Endodermal cell (in vitro differentiated cells): ENCODE measurements at regions not wholly inside any gene's neighbourhood (a gene's known extent, or its start where the extent isn't known, plus 50 kb on each side); places are given as distances from the start of the nearest gene placed in this dataset.
A peak's percentile ranks its signal among the peaks of the same experiment; 100 is the strongest.

ENCODE experiments used
- DNase-seq: peaks from one replicate; pipeline ENCODE4 v3.0.0-alpha.2; 2017
- H3K27ac ChIP-seq: 2 replicates; pipeline ENCODE4 v1.5.1; 2013; ENCODE audit warnings: mild to moderate bottlenecking, low read depth, low read length, moderate library complexity
- H3K27me3 ChIP-seq: 2 replicates; pipeline ENCODE4 v1.6.1; 2013; ENCODE audit warnings: mild to moderate bottlenecking, low read length, moderate library complexity; ENCODE audit not compliant: insufficient read depth, control insufficient read depth, poor library complexity, severe bottlenecking
- H3K36me3 ChIP-seq: 2 replicates; pipeline ENCODE4 v1.7.0; 2013; ENCODE audit warnings: mild to moderate bottlenecking, low read length, moderate library complexity; ENCODE audit not compliant: control insufficient read depth, insufficient read depth
- H3K4me1 ChIP-seq: one replicate; pipeline ENCODE4 v1.7.0; 2013; ENCODE audit warnings: low read length; ENCODE audit not compliant: control insufficient read depth, insufficient read depth
- H3K4me3 ChIP-seq: 2 replicates; pipeline ENCODE4 v1.5.1; 2013; ENCODE audit warnings: mild to moderate bottlenecking, low read length, moderate library complexity
- H3K9ac ChIP-seq: 2 replicates; pipeline ENCODE4 v1.6.1; 2013; ENCODE audit warnings: mild to moderate bottlenecking, low read length, moderate library complexity; ENCODE audit not compliant: poor library complexity, severe bottlenecking; ENCODE audit errors: extremely low read depth
- H3K9me3 ChIP-seq: 2 replicates; pipeline ENCODE4 v1.6.1; 2013; ENCODE audit warnings: mild to moderate bottlenecking, low read length, moderate library complexity; ENCODE audit not compliant: control insufficient read depth
- H3K27ac Mint-ChIP-seq: 2 replicates; pipeline ENCODE4 v1.8.0; 2020; ENCODE audit warnings: mixed read lengths
- H3K27me3 Mint-ChIP-seq: 2 replicates; pipeline ENCODE4 v1.8.0; 2021; ENCODE audit warnings: mild to moderate bottlenecking, mixed read lengths; ENCODE audit not compliant: insufficient read depth
- H3K36me3 Mint-ChIP-seq: 2 replicates; pipeline ENCODE4 v1.8.0; 2020; ENCODE audit warnings: low read depth, mixed read lengths
- H3K4me1 Mint-ChIP-seq: 2 replicates; pipeline ENCODE4 v1.8.0; 2020; ENCODE audit warnings: mixed read lengths
- H3K4me3 Mint-ChIP-seq: 2 replicates; pipeline ENCODE4 v1.8.0; 2020; ENCODE audit warnings: mild to moderate bottlenecking, moderate library complexity, mixed read lengths
- H3K9me3 Mint-ChIP-seq: 2 replicates; pipeline ENCODE4 v1.8.0; 2020; ENCODE audit warnings: mild to moderate bottlenecking, mixed read lengths
- CTCF ChIP-seq: fragments of 200-600 bp; sonication (generic); conservative IDR thresholded peaks from 2 replicates; pipeline ENCODE4 v1.5.0; 2021; ENCODE audit warnings: antibody characterized with exemption, mild to moderate bottlenecking
- WGBS, 2 experiments: methylation state at CpG; one replicate each; pipeline versions ENCODE4 v1.1.5 to v1.1.7; 2013; ENCODE audit warnings: missing lambda C conversion rate in 2 of 2, mixed read lengths in 1 of 2; ENCODE audit not compliant: insufficient coverage in 1 of 2, insufficient read length in 1 of 2; 5-methylcytosine and 5-hydroxymethylcytosine counted together

GRCh38 chr5:71771191-71771590 lies 52.1 kb downstream of the CARTPT start:
- H3K4me3 ChIP-seq, result no peak overlapping the region
- H3K27ac ChIP-seq, result no peak overlapping the region
- no peak overlapping the region for H3K27ac Mint-ChIP-seq
- no peaks in the 10 kb centered on the region for H3K36me3 Mint-ChIP-seq
- peaks cover 16% of the 10 kb centered on the region for H3K27me3 Mint-ChIP-seq
- no peak overlapping the region for H3K4me3 Mint-ChIP-seq
- no peaks in the 10 kb centered on the region for H3K9me3 Mint-ChIP-seq
- no peaks in the 10 kb centered on the region for H3K4me1 ChIP-seq
- WGBS, 2 experiments, result 100% methylated on average over 2 of the region's 2 CpGs; no CpG with 5 or more reads in 1 of the 2 experiments
- peaks cover 14% of the 10 kb centered on the region for H3K4me1 Mint-ChIP-seq
- H3K9ac ChIP-seq, result no peak overlapping the region
- no peak for TF ChIP-seq CTCF
- no peaks in the 10 kb centered on the region for H3K27me3 ChIP-seq
- DNase-seq, result no peak
- H3K36me3 ChIP-seq, result no peaks in the 10 kb centered on the region
- no peaks in the 10 kb centered on the region for H3K9me3 ChIP-seq

DNA sequence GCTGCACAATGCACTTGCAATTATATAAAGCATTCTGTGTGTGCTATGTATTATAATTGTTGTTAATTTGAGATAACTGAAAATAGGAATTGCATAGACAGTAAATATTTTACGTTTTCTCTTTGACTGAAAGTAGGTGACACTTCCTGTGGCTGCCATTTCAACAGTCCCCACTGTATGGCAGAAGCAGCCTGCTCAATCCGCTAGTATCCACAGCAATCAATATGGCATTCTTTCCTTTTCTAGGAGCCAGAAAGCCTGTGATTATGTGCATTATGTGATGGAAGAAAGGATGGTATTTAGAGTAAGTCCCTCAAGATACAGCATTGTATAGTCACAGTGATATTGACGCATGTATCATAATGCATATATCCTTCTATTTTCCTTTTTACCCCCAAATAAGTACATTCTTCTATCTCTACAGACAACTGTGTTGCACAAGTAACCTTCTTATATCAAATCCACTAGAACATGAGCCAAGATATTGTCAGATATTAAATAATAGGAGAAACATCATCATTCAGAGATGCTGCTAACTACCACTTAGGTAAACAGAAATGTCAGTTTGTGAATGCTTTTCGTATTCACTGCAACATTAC lies 59.7 kb downstream of the CARTPT start:
- no peaks in the 10 kb centered on the region for H3K36me3 ChIP-seq
- H3K4me1 ChIP-seq, result no peaks in the 10 kb centered on the region
- H3K9ac ChIP-seq, result no peak overlapping the region
- no peak overlapping the region for H3K4me3 ChIP-seq
- Mint-ChIP-seq H3K27ac (no peak overlapping the region), H3K4me1 (peaks cover 4% of the 10 kb centered on the region), H3K9me3 (no peaks in the 10 kb centered on the region), H3K4me3 (no peak overlapping the region), H3K27me3 (no peaks in the 10 kb centered on the region), H3K36me3 (no peaks in the 10 kb centered on the region)
- H3K9me3 ChIP-seq, result no peaks in the 10 kb centered on the region
- H3K27ac ChIP-seq, result no peak overlapping the region
- peak; percentile 67 for DNase-seq
- TF ChIP-seq CTCF, result peak; percentile 77
- WGBS, 2 experiments, result 60 to 64% methylated on average over 3 to 4 of the region's 4 CpGs
- H3K27me3 ChIP-seq, result no peaks in the 10 kb centered on the region

GRCh38 chr5:71780597-71780996 lies 61.5 kb downstream of the CARTPT start:
- TF ChIP-seq CTCF, result no peak
- Mint-ChIP-seq H3K36me3 (no peaks in the 10 kb centered on the region), H3K27me3 (no peaks in the 10 kb centered on the region)

More at GRCh38 chr5:71780597-71780996, 61.5 kb downstream of the CARTPT start:
- no peak overlapping the region for H3K27ac Mint-ChIP-seq
- H3K9me3 Mint-ChIP-seq, result no peaks in the 10 kb centered on the region
- no peaks in the 10 kb centered on the region for H3K9me3 ChIP-seq
- no peak overlapping the region for H3K27ac ChIP-seq
- H3K27me3 ChIP-seq, result no peaks in the 10 kb centered on the region
- H3K9ac ChIP-seq, result no peak overlapping the region
- H3K4me1 ChIP-seq, result no peaks in the 10 kb centered on the region
- no peak for DNase-seq
- no peak overlapping the region for H3K4me3 ChIP-seq
- no peaks in the 10 kb centered on the region for H3K36me3 ChIP-seq
- H3K4me3 Mint-ChIP-seq, result no peak overlapping the region
- WGBS, 2 experiments, result 95 to 96% methylated on average over 4 to 6 of the region's 6 CpGs
- H3K4me1 Mint-ChIP-seq, result peaks cover 4% of the 10 kb centered on the region
